ENCODE measurements at regions not wholly inside any gene's neighbourhood (a gene's known extent, or its start where the extent isn't known, plus 50 kb on each side); places are given as distances from the start of the nearest gene placed in this dataset.

- TF ChIP-seq, protein P1, sequence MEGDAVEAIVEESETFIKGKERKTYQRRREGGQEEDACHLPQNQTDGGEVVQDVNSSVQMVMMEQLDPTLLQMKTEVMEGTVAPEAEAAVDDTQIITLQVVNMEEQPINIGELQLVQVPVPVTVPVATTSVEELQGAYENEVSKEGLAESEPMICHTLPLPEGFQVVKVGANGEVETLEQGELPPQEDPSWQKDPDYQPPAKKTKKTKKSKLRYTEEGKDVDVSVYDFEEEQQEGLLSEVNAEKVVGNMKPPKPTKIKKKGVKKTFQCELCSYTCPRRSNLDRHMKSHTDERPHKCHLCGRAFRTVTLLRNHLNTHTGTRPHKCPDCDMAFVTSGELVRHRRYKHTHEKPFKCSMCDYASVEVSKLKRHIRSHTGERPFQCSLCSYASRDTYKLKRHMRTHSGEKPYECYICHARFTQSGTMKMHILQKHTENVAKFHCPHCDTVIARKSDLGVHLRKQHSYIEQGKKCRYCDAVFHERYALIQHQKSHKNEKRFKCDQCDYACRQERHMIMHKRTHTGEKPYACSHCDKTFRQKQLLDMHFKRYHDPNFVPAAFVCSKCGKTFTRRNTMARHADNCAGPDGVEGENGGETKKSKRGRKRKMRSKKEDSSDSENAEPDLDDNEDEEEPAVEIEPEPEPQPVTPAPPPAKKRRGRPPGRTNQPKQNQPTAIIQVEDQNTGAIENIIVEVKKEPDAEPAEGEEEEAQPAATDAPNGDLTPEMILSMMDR (IDR thresholded peaks at IDR 0.05) = no peak
- TF ChIP-seq POLR2A (IDR thresholded peaks at IDR 0.05) = no peak
These were observed 660.4 kb upstream of the KLF12 start for GRCh38 chr13:74794582-74794981.
